ENCODE measurements at regions not wholly inside any gene's neighbourhood (a gene's known extent, or its start where the extent isn't known, plus 50 kb on each side); places are given as distances from the start of the nearest gene placed in this dataset.

- DNase-seq: no peak
These were observed 648.8 kb downstream of the ARL4A start for GRCh38 chr7:13336227-13336626.

GRCh38 chr7:13352677-13353076, 636.8 kb downstream of the ETV1 start:
- DNase-seq: no peak

- DNase-seq: no peak
These were observed 629.8 kb downstream of the ETV1 start for GRCh38 chr7:13359656-13360055.

GRCh38 chr7:13386741-13387140, 602.7 kb downstream of the ETV1 start:
- no peak for DNase-seq

- no peak for DNase-seq
These were observed 581.6 kb downstream of the ETV1 start for GRCh38 chr7:13407911-13408310.

- no peak for DNase-seq
These were observed 578.3 kb downstream of the ETV1 start for GRCh38 chr7:13411151-13411550.

- no peak for DNase-seq
These were observed 577.8 kb downstream of the ETV1 start for GRCh38 chr7:13411636-13412035.

- no peak for DNase-seq
These were observed 575.3 kb downstream of the ETV1 start for GRCh38 chr7:13414181-13414580.

GRCh38 chr7:13414661-13415107, 574.8 kb downstream of the ETV1 start:
- DNase-seq: no peak

- DNase-seq: no peak
These were observed 573.4 kb downstream of the ETV1 start for GRCh38 chr7:13416071-13416470.

GRCh38 chr7:13416544-13416943, 572.9 kb downstream of the ETV1 start:
- DNase-seq: no peak

- no peak for DNase-seq
These were observed 568.7 kb downstream of the ETV1 start for GRCh38 chr7:13420726-13421125.

- no peak for DNase-seq
These were observed 567.7 kb downstream of the ETV1 start for GRCh38 chr7:13421776-13422175.

GRCh38 chr7:13433946-13434345, 555.5 kb downstream of the ETV1 start:
- no peak for DNase-seq

- DNase-seq: no peak
These were observed 547.2 kb downstream of the ETV1 start for GRCh38 chr7:13442226-13442625.

GRCh38 chr7:13447637-13448036, 541.8 kb downstream of the ETV1 start:
- DNase-seq: no peak

- no peak for DNase-seq
These were observed 541.2 kb downstream of the ETV1 start for GRCh38 chr7:13448243-13448642.

- DNase-seq: no peak
These were observed 540.0 kb downstream of the ETV1 start for GRCh38 chr7:13449460-13449859.

GRCh38 chr7:13454916-13455592, 534.4 kb downstream of the ETV1 start:
- DNase-seq: no peak

- DNase-seq: no peak
These were observed 531.7 kb downstream of the ETV1 start for GRCh38 chr7:13457790-13458189.

- no peak for DNase-seq
These were observed 522.5 kb downstream of the ETV1 start for GRCh38 chr7:13466874-13467547.

- DNase-seq: no peak
These were observed 512.5 kb downstream of the ETV1 start for GRCh38 chr7:13476881-13477444.

GRCh38 chr7:13489386-13489785, 500.1 kb downstream of the ETV1 start:
- no peak for DNase-seq

GRCh38 chr7:13496976-13497375, 492.5 kb downstream of the ETV1 start:
- no peak for DNase-seq
